ENCODE measurements at regions not wholly inside any gene's neighbourhood (a gene's known extent, or its start where the extent isn't known, plus 50 kb on each side); places are given as distances from the start of the nearest gene placed in this dataset.

DNA sequence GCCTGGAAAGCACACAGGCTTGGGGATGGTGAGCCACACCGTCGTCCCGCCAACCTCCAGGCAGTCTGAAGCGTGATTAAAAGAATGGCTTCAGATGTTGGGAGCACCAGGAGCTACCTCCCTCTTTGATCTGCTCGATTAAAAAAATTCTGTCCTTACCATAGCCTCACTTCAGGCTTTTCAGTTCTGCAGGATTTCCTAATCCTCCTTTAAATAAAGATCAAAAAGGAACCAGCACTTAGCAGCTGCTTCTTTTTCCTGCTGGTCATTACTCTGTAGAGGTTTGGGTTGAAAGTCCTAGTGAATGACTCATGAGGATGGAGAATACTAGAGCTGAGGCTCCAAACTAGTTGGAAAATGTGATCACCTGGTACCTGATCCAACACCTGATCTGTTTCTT, 71.9 kb upstream of the C1orf174 start:
- TF ChIP-seq CTCF (IDR thresholded peaks at IDR 0.05) (no peak), POLR2A (IDR thresholded peaks at IDR 0.05) (no peak)

Measured in right lobe of liver (tissue), 4 donors.